ENCODE measurements at regions not wholly inside any gene's neighbourhood (a gene's known extent, or its start where the extent isn't known, plus 50 kb on each side); places are given as distances from the start of the nearest gene placed in this dataset.

DNA sequence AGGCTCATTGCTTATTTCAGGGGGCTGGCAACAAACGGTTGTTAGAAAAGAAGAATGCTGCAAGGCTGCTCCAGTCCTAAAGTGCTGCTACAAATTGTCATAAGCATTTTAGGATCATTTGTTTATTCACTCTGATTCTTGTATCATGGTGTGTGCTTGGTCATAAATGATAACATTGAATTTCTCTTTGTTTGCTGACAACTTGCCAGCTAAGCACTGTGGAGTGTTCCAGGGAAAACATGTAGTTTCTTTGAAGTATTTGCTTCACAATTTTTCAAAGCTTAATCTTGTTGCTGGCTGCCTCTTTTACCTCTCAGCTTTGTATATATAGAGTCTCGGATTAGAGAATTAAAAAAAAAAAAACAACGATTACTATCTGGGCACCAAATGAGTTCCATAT lies 263.0 kb downstream of the PHF14 start:
- in situ Hi-C loops (cut with MboI): no loop called here
- 0% methylated on average over 3 of the region's 3 CpGs for WGBS (ENCODE audit: insufficient coverage, low coverage, missing lambda C conversion rate)

More for the DNA sequence above, 263.0 kb downstream of the PHF14 start:
- Histone ChIP-seq H2AFZ (ENCODE audit: low read depth, low read length) (no peak overlapping the region), H3K4me1 (replicated peaks in 1 of 2; ENCODE audit: control insufficient read depth in 2 of 2, insufficient read depth in 2 of 2, low read length in 2 of 2) (no peaks in the 10 kb centered on the region), H3K79me2 (ENCODE audit: control insufficient read depth, insufficient read depth, low read length) (no peaks in the 10 kb centered on the region), H3K27ac (ENCODE audit: extremely low read depth, low read depth, low read length) (no peak overlapping the region), H4K20me1 (replicated peaks; ENCODE audit: control insufficient read depth, insufficient read depth, low read length) (no peaks in the 10 kb centered on the region), H3K9ac (ENCODE audit: insufficient read depth in 1 of 2, low read depth in 2 of 2, low read length in 2 of 2) (no peak overlapping the region), H3K36me3 (ENCODE audit: control insufficient read depth, insufficient read depth, low read length) (no peaks in the 10 kb centered on the region), H3K9me1 (ENCODE audit: control insufficient read depth, insufficient read depth, low read length) (no peaks in the 10 kb centered on the region), H3K9me3 (replicated peaks; ENCODE audit: control insufficient read depth, insufficient read depth, low read depth, low read length) (no peaks in the 10 kb centered on the region), H3K27me3 (ENCODE audit: control insufficient read depth in 2 of 2, insufficient read depth in 2 of 2, low read length in 2 of 2) (peaks cover 7 to 12% of the 10 kb centered on the region in 2 experiments), H3K4me3 (no peak overlapping the region), H3K4me2 (ENCODE audit: insufficient read depth, low read length) (no peak overlapping the region)
- intact Hi-C loops (cut with micrococcal nuclease): loop anchor here (5.0 kb wide), 1 partner anchor 106 kb away; no protein-coding TSS in a partner anchor
- DNase-seq (ENCODE audit: extremely low read depth in 1 of 4, low spot score in 3 of 4): no peak
- no peak for ATAC-seq
- BruUV-seq (replicated peaks): no TSS peak
- ChIA-PET CTCF (ENCODE audit: low intra/inter-chr PET ratio) (no interaction called here), POLR2A (no interaction called here)
- no peak for FAIRE-seq
- TF ChIP-seq, protein P1, sequence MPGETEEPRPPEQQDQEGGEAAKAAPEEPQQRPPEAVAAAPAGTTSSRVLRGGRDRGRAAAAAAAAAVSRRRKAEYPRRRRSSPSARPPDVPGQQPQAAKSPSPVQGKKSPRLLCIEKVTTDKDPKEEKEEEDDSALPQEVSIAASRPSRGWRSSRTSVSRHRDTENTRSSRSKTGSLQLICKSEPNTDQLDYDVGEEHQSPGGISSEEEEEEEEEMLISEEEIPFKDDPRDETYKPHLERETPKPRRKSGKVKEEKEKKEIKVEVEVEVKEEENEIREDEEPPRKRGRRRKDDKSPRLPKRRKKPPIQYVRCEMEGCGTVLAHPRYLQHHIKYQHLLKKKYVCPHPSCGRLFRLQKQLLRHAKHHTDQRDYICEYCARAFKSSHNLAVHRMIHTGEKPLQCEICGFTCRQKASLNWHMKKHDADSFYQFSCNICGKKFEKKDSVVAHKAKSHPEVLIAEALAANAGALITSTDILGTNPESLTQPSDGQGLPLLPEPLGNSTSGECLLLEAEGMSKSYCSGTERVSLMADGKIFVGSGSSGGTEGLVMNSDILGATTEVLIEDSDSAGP (CRISPR knock-in tag; IDR thresholded peaks at IDR 0.05): no peak
- TF ChIP-seq MEF2D (tag; conservative IDR thresholded peaks at IDR 0.05; ENCODE audit: low read depth) (no peak), ZBTB17 (CRISPR knock-in tag; IDR thresholded peaks at IDR 0.05) (no peak), ZNF584 (CRISPR knock-in tag; IDR thresholded peaks at IDR 0.05; ENCODE audit: low read depth) (no peak), ZNF140 (CRISPR knock-in tag; IDR thresholded peaks at IDR 0.05) (no peak), PHF20 (IDR thresholded peaks at IDR 0.05; ENCODE audit: partially characterized antibody) (no peak), ATF7 (IDR thresholded peaks at IDR 0.05) (no peak), CC2D1A (IDR thresholded peaks at IDR 0.05) (no peak)
- TF ChIP-seq, protein P2, sequence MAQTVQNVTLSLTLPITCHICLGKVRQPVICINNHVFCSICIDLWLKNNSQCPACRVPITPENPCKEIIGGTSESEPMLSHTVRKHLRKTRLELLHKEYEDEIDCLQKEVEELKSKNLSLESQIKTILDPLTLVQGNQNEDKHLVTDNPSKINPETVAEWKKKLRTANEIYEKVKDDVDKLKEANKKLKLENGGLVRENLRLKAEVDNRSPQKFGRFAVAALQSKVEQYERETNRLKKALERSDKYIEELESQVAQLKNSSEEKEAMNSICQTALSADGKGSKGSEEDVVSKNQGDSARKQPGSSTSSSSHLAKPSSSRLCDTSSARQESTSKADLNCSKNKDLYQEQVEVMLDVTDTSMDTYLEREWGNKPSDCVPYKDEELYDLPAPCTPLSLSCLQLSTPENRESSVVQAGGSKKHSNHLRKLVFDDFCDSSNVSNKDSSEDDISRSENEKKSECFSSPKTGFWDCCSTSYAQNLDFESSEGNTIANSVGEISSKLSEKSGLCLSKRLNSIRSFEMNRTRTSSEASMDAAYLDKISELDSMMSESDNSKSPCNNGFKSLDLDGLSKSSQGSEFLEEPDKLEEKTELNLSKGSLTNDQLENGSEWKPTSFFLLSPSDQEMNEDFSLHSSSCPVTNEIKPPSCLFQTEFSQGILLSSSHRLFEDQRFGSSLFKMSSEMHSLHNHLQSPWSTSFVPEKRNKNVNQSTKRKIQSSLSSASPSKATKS (CRISPR knock-in tag; IDR thresholded peaks at IDR 0.05): no peak
- TF ChIP-seq, protein P3, sequence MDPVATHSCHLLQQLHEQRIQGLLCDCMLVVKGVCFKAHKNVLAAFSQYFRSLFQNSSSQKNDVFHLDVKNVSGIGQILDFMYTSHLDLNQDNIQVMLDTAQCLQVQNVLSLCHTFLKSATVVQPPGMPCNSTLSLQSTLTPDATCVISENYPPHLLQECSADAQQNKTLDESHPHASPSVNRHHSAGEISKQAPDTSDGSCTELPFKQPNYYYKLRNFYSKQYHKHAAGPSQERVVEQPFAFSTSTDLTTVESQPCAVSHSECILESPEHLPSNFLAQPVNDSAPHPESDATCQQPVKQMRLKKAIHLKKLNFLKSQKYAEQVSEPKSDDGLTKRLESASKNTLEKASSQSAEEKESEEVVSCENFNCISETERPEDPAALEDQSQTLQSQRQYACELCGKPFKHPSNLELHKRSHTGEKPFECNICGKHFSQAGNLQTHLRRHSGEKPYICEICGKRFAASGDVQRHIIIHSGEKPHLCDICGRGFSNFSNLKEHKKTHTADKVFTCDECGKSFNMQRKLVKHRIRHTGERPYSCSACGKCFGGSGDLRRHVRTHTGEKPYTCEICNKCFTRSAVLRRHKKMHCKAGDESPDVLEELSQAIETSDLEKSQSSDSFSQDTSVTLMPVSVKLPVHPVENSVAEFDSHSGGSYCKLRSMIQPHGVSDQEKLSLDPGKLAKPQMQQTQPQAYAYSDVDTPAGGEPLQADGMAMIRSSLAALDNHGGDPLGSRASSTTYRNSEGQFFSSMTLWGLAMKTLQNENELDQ (CRISPR knock-in tag; IDR thresholded peaks at IDR 0.05; ENCODE audit: borderline replicate concordance): no peak
- TF ChIP-seq, protein P4, sequence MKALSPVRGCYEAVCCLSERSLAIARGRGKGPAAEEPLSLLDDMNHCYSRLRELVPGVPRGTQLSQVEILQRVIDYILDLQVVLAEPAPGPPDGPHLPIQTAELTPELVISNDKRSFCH (CRISPR knock-in tag; IDR thresholded peaks at IDR 0.05): no peak
- TF ChIP-seq, protein P4 (tag; IDR thresholded peaks at IDR 0.05): no peak
